Cardiac muscle cell (in vitro differentiated cells and primary cell): ENCODE measurements at regions not wholly inside any gene's neighbourhood (a gene's known extent, or its start where the extent isn't known, plus 50 kb on each side); places are given as distances from the start of the nearest gene placed in this dataset.

Experiments
- DNase-seq, 2 donors: peaks; one replicate each; pipeline versions ENCODE4 v3.0.0 to v3.0.0-alpha.2; 2010 to 2017; ENCODE audit warnings: low read depth in 1 of 2, low spot score in 1 of 2
- H3K27ac ChIP-seq: fragments of 200-600 bp; sonication (generic); 2 replicates; pipeline ENCODE4 v1.5.1; 2016
- H3K27me3 ChIP-seq: fragments of 200-600 bp; sonication (generic); 2 replicates; pipeline ENCODE4 v1.6.0; 2016; ENCODE audit warnings: control low read depth
- H3K36me3 ChIP-seq: fragments of 200-600 bp; sonication (generic); 2 replicates; pipeline ENCODE4 v1.5.1; 2016; ENCODE audit warnings: control low read depth
- H3K4me1 ChIP-seq: fragments of 200-600 bp; sonication (generic); 2 replicates; pipeline ENCODE4 v1.8.1; 2017; ENCODE audit warnings: low read depth, mild to moderate bottlenecking, mixed run types
- H3K4me3 ChIP-seq: fragments of 200-600 bp; sonication (generic); 2 replicates; pipeline ENCODE4 v1.5.1; 2016; ENCODE audit warnings: mild to moderate bottlenecking
- H3K9me3 ChIP-seq: fragments of 200-600 bp; sonication (generic); 2 replicates; pipeline ENCODE4 v1.5.1; 2017; ENCODE audit warnings: low read depth, mild to moderate bottlenecking, control low read depth
- TF ChIP-seq, protein P1 (sequence below): IDR thresholded peaks from 2 replicates; pipeline ENCODE4 v1.5.1; 2012; ENCODE audit warnings: low read depth, mild to moderate bottlenecking, low read length

GRCh38 chr15:93166675-93167074 is 77.7 kb upstream of the RGMA start:
- H3K9me3 ChIP-seq, result no peaks in the 10 kb centered on the region
- no peak for DNase-seq
- no peaks in the 10 kb centered on the region for H3K36me3 ChIP-seq
- peaks cover 4% of the 10 kb centered on the region for H3K27me3 ChIP-seq
- TF ChIP-seq, protein P1, sequence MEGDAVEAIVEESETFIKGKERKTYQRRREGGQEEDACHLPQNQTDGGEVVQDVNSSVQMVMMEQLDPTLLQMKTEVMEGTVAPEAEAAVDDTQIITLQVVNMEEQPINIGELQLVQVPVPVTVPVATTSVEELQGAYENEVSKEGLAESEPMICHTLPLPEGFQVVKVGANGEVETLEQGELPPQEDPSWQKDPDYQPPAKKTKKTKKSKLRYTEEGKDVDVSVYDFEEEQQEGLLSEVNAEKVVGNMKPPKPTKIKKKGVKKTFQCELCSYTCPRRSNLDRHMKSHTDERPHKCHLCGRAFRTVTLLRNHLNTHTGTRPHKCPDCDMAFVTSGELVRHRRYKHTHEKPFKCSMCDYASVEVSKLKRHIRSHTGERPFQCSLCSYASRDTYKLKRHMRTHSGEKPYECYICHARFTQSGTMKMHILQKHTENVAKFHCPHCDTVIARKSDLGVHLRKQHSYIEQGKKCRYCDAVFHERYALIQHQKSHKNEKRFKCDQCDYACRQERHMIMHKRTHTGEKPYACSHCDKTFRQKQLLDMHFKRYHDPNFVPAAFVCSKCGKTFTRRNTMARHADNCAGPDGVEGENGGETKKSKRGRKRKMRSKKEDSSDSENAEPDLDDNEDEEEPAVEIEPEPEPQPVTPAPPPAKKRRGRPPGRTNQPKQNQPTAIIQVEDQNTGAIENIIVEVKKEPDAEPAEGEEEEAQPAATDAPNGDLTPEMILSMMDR, result no peak
- H3K27ac ChIP-seq, result no peak overlapping the region
- H3K4me1 ChIP-seq, result no peaks in the 10 kb centered on the region
- no peak overlapping the region for H3K4me3 ChIP-seq

DNA sequence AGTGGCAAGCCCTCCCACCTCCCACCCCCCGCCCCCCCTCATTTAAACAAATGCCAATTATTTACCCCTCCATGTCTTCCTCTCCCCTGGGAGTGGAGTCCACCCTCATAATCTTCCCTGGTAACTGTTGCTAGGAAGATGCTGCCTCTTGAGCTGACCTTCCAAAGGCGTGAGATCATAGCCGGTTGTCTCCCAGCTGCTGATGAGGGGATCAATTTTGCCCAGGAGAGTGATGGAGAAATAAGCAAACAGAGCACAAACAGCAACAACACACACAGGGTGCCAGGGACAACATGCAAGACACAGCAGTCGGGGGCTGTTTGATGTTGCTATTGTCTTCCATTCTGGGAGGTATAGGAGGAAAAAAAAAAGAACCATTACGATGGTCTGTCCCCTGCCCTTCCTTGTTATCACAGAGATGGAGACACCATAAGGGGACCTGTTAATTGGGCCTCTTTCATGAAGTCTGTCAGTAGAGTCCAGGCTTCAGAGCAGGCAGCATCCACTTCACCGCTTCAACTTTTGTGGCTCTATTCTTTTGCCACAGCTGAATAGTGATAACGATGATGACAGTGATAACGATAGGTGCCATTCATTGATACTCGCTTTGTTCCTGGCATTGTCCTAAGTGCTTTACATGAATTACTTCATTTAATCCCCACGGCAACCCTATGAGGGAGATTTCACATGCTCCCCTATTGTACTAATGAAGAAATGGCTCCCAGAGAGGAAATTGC is 76.9 kb upstream of the RGMA start:
- Histone ChIP-seq H3K4me1 (no peaks in the 10 kb centered on the region), H3K36me3 (no peaks in the 10 kb centered on the region), H3K27me3 (peaks cover 4% of the 10 kb centered on the region), H3K27ac (no peak overlapping the region), H3K9me3 (no peaks in the 10 kb centered on the region), H3K4me3 (no peak overlapping the region)
- DNase-seq, result no peak
- TF ChIP-seq, protein P1, result no peak

GRCh38 chr15:93164409-93164808 is 75.4 kb upstream of the RGMA start:
- Histone ChIP-seq H3K27ac (no peak overlapping the region), H3K27me3 (peaks cover 4% of the 10 kb centered on the region), H3K4me3 (no peak overlapping the region), H3K4me1 (no peaks in the 10 kb centered on the region), H3K9me3 (no peaks in the 10 kb centered on the region), H3K36me3 (no peaks in the 10 kb centered on the region)
- TF ChIP-seq, protein P1, result no peak
- DNase-seq, result no peak

DNA sequence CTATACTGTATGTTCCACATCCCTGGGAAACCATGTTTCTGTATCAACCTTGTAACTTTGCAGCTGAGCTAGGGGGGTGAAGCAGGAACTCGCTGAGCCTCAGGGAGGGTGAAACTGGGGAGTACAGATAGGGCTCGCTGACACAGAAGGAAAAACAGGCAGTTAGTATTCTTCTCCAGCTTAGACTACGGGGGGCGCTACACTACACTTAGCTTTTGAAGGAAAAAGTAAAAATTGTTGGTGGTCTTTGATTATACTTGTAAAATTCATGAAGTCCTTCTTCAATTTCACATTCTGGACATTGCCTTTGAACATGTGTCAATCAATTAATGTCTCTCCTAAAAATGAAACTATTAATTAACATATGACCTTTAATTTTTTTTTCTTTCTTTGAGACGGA is 73.5 kb upstream of the RGMA start:
- Histone ChIP-seq H3K4me3 (no peak overlapping the region), H3K36me3 (no peaks in the 10 kb centered on the region), H3K4me1 (no peaks in the 10 kb centered on the region), H3K27me3 (peaks cover 4% of the 10 kb centered on the region), H3K27ac (no peak overlapping the region), H3K9me3 (no peaks in the 10 kb centered on the region)
- no peak for DNase-seq
- TF ChIP-seq, protein P1, result no peak

GRCh38 chr15:93159930-93160329 is 70.9 kb upstream of the RGMA start:
- H3K27ac ChIP-seq, result no peak overlapping the region
- no peaks in the 10 kb centered on the region for H3K9me3 ChIP-seq
- no peak overlapping the region for H3K4me3 ChIP-seq
- peaks cover 4% of the 10 kb centered on the region for H3K27me3 ChIP-seq
- TF ChIP-seq, protein P1, result no peak
- DNase-seq, result no peak
- H3K4me1 ChIP-seq, result no peaks in the 10 kb centered on the region
- no peaks in the 10 kb centered on the region for H3K36me3 ChIP-seq
